ENCODE measurements at regions not wholly inside any gene's neighbourhood (a gene's known extent, or its start where the extent isn't known, plus 50 kb on each side); places are given as distances from the start of the nearest gene placed in this dataset.
"Not testable (repeated sequence)": the region's sequence is repeated elsewhere in the genome, so short reads cannot be mapped to it uniquely, and the experiment has no call there.

DNA sequence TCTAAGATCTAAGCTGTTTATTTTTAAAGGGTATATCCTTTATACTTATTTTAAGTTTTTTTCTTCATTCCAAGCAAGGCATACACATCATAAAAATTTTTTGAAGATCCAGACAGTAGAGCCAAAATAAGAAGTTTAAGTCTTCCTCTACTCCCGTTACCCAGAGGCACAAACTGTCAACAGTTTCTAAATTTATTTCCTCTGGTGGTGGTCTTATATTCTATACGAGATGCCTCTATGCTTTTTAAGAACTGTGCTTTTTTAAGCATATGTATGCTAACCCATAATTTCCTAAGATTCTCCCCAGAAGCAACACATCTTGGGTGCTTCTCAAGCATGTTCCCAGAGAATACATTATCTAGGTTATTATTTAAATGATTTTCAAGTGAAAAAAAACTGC, 383.6 kb downstream of the COG6 start:
- DNase-seq (ENCODE audit: low read depth, low spot score), result no peak

DNA sequence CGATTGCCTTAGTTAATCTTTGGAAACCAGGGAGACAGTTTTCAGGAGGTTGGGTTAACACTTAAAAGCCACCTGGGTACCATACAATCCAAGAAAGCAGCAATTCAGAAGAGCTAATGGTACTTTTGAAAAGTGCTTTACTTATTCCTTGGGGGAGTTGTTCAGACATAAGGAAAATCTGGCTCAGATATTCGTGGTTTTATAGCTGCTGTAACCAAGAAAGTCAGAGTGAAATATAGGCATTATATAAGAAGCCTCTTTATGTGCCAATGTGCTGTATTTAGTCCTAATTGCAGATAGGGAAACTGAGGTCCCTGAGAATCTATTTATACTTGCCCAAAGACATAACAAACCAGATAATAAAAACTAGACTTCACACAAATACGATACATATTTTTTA, 387.5 kb downstream of the COG6 start:
- DNase-seq (ENCODE audit: low read depth, low spot score), result no peak

DNA sequence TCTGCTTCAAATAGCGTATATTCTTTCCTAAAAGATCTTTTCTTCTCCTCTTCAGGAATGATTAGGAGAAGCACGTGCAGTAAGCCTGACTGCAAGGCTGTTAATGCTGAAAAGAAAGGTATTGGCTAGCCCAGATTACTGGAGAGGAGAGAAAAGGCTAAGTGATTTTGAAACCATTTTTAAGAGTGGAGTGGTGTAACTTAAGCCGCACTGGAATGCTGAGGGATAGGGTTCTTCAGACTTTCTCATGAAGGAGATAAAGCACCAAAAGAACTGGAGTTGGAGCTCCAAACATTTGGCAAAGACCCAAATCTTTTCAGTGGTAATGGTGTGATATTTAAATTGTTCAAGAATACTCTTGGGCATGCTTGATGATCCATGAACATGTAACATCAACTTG, 388.3 kb downstream of the COG6 start:
- no peak for DNase-seq (ENCODE audit: low read depth, low spot score)

DNA sequence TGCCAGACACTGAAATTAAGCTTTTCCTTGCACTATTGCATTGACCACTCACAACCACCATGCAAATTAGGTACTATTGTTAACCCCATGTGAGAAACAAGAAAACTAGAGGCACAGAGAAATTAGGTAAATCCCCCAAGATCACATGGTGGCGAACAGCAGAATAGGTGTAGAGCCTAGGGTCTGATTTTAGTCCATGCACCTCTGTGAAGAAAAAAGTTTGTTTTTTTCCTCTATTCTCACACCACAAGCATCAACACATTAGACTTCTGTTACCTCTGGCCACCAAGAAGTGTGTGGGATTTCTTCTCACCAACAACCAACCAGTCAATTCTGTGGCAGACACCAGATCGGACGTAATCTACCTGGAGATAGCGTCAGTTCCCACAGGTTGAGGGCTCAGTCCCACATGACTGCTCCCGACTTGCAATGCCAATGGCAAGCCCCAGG, 391.9 kb downstream of the COG6 start:
- DNase-seq (ENCODE audit: low read depth, low spot score), result no peak

DNA sequence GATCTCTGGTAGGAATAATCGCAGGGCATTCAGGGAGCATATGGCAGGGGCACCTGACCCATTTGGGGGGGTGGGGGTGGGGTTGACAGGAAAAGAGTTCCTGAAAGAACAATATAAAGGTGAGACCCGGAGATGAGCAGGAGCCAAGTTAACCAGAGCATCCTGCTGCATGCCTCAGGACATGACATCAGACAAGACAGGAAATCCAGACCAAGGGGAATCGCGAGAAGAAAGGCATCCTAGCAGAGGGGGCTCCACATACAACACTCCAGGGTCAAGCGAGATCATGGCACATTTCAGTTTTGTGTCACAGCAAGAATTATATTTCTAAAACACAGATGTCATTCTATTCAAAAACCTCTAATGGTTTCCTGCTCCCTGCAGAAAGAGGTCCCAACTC, 393.1 kb downstream of the COG6 start:
- no peak for DNase-seq (ENCODE audit: low read depth, low spot score)

DNA sequence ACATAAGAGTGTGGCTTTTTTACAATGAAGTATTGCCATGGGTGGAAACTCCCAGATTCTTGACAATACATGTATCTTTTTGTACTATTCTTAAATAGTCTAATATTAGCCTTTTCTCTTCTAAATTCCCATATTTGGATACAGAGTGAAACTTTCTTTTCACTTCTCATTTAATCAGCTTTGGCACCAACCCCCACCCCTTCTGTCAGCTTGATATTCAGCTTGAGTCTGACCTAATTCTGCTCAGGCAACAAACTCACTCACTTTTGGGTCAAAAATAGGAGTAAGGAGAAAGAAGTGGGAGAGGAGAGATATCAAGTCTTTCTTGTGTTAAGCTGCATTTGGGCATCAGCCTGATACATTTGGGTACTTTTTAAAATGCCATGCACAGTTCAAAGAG, 397.5 kb downstream of the COG6 start:
- no peak for DNase-seq (ENCODE audit: low read depth, low spot score)

DNA sequence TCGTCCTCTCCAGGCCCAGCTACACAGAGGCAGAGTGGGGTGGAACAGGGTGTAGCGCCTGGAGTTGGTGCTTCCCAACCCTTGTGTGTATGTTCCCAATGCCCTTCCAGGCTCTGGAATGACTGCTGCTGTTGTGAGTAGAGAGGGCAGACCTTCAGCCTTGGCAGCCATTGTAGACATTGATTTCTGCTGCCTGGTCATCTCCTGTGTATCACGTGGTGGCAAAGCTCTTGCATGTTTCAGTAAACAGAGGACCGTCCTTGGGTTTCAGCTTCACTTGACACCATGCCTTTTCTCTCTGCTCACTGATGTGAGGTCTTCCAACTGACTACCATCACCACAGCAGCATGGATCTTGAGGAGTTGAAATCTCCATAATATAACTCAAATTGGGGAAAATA, 397.9 kb downstream of the COG6 start:
- DNase-seq (ENCODE audit: low read depth, low spot score), result no peak

DNA sequence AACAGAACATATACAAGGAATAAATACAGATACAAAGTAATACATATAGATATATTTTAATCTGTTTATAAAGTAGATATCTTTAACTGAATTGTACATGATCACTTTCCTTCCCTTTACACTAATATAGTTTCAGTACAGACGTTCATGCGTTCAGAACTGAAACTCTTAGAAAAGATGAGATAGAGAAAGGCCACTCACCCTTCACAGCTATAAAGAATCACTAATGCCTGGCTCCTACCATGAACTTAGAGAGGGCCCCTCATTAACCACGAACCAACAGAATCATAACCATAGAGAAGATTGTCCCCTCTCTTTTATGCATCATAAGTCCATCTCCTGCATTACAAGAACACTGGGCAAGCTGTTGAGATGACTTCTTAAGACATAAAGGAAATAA, 399.0 kb downstream of the COG6 start:
- not testable (repeated sequence) for DNase-seq (ENCODE audit: low read depth, low spot score)

DNA sequence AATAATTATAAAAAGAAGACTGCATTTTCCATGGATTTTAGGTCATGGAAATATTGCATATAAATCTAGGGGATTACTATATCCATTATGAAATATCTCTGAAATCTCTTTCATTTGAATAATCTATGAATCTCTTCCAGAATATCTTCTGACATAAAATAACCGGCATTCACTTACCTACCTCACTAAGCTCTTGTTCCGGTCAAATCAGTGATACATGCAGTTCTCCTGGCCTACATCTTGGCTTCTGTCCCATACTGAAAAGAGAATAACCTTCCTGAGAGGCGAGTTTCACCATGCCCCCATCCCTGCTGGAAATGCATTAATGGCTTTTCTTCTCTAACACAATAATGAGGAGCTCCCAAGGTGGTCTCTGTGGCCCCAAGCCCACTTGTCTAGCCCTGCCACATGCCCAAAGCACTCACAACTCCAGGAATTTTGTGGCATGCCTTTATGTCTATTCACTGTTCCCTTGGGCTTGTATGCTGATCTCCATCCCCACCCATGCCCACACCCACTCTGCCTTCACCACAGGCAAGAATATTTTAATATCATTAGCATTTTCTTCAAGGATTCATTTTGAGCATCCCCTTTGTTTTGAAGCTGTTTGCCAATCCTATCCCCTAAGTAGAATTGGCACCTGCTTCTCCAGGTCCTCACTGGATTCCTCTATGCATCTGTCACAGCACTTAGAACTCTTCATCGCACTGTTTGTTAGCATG, 401.6 kb downstream of the COG6 start:
- no peak for DNase-seq (ENCODE audit: low read depth, low spot score)

DNA sequence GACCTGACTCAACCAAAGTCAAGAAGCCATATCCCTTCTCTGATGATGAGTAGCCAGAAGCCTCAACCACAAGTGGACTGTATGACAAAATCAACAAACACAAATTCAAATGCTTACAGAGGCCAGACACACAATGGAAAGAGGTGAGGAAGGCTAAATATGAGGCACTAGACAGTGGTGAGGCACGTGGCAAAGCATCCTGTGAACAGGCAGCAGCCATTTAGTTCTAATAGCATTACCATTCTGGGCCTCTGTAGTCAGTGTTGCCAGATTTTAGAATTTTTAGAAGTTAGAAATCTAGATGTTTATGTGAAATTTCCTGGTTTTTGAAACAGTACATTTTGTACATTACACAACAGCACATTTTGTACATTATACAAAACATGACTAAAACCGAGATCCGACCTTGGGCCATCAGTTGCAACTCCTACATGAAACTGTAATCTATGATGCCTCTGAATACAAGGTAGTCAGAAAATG, 403.3 kb downstream of the COG6 start:
- no peak for DNase-seq (ENCODE audit: low read depth, low spot score)

DNA sequence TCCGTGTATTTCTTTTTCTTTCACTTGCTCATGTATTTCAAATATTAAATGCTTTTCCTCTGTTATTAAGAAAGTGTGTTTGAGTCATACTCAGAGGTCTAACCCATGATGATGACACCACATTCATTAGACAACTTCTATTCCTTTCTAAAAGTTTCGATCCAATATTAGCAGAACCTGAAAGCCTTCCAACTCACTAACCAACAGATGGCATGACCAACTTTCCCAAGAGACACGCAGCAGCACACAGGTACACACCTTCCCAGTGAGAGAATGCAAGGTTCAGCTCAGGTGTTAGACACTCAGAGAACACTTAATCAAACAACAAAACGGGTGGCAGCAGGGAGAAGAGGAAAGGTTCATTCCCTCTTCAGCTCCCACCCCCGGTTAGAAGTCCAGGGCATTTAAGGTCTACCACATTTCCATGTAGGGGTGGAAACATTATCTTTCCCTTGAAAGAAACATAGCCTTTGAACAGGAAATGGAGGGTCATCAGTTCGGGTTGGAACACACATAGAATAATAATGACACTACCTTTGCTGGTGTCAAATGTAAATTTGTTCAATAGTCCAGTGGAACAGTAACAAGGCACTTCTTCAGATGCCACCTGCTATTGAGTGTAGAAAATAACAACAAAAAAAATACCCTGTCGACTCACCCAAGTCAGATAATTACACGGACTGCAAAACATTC, 404.2 kb downstream of the COG6 start:
- DNase-seq (ENCODE audit: low read depth, low spot score), result no peak

DNA sequence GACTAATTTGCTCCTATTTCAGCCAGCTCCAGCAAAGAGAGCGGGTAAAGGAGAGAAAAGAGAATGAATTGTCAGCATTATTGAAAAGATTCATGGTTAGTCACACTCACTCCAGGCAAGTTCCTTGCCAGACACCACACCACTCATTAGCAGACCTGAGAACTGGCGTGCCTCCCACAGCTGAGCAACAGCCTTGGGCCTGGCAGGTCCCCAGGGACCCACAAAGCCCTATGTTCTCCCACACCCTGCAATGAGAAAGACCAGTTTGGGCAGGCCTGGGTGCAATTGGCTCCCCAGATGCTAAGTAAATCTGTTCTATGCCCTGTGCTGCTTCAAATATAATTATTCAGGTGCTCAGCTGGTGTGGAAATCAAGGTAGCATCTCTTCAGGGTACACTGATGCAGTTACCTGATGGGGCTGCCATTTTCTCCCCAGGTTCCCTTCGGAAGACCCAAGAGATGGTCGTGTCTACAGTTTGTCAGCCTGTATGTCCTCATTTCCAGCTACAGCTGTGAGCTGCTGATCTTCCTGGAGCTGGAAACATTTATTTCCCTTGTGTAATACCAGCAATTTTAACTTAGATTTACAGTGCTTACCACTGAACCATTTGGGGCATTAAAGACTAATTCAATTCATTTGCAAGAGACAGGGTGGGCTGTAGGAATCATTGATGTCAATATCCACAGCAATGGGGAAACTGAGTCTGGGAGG, 405.0 kb downstream of the COG6 start:
- no peak for DNase-seq (ENCODE audit: low read depth, low spot score)

DNA sequence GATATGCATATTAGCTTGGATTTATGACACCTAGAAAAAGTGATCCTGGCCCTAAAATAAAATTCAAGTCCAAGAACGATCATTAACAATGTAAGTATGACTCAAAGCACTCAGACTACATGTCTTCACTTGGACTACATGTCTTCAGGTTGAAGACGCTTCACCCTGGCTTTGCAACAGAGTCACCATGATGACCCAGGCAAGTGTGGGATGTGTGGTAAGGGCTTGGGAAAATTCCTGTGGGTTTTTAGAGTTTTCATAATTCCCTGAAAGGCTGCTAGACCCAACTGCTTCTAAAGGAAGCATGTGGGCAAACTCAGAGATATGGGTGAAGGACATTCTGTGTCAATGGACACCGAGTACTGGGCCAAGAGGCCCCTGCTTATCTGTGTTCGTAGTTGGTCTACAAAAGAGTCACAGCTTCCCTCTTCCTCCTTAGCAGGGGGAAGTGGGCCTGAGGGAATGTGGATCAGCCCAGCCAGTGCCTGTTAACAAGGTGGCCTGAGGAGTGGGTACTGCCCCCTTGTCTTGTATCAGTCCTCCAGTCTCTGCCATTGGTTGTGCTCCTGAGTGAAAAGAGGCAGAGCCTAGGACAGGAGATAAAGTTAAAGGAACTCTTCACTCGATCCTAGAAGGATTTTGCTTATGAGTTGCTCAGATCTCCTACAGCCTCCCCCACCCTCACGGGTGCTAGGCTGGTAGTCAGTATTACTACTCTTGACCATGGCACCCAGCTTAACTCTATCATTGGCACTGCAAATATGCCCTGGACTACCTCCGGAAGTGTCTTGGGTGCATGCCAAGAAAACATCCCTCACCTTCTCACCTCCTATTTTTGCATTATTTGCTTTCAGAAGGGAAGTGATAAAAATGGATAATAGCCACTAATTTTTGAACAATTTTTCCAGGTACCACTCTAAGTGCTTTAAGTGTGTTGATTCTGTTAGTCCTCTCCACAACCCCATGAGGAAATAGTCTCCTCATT, 406.3 kb downstream of the COG6 start:
- DNase-seq (ENCODE audit: low read depth, low spot score), result no peak

DNA sequence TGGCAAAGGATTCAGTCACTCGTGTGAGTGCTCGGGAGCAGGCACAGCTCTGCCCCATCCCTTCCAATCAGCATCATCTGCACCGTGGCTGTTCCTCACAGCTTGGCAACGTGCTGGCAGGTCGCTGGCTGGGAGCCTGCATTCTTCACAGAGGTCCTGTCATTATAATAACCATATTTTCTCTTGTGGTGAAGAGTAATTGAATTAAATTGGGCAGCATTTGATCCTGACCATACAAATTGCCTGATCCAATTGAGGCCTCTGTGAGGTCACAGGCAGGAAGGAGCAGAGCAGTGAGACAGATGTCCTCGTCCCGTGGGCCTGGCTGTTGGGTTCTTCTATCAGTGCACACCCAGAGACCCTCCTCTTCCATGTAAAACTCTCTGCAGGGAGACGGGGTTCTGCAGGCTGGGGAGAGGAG, 407.8 kb downstream of the COG6 start:
- no peak for DNase-seq (ENCODE audit: low read depth, low spot score)

DNA sequence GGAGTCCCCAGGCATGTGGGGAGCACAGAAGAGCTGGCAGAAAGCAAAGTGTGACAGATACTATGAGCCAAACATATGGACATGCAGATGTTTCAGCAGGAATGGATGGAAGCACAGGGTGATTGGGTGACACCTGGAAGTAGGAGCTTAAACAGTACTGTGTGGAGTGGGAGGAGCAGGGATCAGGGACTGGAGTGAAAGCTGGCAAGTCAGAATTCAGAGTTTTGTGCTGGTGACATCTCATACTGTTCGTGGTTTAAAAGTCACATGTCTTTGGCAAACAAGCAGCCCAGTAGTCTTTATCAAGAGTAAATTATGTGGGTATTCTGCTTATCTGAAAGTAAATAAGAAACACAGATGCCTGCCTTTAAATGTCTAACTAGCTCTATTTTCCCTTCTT, 408.2 kb downstream of the COG6 start:
- no peak for DNase-seq (ENCODE audit: low read depth, low spot score)

DNA sequence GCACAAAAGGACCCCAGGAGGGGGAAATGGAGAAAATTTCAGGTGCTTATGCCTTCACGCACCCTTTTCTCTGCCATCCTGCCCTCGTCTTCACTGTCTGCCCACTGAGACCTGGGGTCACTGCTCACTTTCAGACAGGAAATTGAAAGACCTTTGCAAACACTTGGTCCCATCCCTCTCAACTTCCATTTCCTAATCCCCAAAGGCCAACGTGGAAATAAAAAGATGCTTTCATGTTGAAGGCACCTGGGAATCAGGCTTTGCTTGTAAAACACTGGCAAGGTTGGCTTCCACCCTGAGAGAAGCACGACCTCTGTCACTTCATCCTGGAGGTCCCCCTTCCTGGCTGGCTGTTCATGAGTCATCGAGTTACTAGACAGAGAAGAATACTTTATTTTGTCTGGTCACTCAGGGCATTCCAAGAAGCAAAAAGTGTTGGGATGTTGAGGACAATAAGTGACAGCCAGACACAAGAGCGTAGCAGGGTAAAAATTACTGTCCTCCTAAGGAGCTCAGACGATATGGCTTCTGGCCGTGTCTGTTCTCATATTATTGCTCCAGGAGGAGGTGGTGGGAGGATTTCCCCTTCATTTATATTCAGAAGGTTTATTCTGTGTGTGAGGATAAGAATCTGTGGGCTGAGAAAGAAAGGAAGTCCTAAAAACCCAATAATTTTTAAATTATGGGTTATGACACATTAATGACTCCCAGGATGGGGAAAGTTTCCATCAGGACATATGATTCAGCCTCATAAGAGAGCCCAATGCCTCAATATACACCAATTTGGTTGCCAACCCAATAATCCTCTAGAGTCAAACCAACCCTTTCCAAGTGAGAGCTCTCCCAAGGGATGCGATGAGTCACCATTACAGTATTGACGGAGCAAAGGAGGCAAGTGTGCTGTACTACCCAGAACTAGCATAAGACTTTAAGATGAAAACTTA, 409.0 kb downstream of the COG6 start:
- no peak for DNase-seq (ENCODE audit: low read depth, low spot score)

DNA sequence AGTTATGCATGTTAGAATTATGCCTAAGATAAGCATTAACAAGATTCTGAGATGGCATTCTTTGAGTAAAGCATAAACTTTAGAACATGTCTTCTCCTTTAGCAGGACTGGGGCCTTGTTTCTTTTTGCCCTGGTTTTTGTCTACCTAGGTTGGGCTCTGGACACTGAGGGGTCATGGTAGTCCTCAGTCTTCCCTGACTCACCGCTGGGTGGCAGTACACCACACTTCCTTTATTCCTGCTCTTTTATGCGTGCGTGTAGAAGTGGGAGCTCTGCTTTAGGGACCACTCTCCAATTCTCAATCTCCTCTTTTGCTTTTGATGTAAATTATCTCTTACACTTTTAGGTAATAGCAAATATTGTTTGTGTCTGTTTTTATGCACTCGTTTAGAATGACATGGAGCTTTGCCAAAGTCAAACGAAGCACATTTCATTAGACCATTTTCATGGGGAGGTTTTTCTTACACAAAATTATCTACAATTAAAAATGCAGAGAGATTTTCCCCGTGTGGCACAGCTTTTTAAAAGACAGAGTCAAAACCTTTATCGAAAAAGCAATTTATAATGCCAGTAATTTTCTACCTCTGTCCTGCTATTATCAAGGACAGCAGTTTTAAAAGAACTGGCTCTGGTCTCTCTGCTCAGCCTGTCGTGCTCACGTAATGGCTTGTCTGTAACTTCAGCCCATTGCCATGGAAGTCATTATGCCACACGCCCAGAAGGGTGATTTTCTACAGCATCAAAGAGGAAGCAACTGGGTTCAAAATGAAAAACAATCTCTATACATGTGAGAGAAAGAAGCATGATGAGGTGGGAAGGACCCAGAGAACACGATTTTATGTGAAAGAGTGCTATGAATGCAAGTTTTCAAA, 413.9 kb downstream of the COG6 start:
- peak; percentile 53 for DNase-seq (ENCODE audit: low read depth, low spot score)

DNA sequence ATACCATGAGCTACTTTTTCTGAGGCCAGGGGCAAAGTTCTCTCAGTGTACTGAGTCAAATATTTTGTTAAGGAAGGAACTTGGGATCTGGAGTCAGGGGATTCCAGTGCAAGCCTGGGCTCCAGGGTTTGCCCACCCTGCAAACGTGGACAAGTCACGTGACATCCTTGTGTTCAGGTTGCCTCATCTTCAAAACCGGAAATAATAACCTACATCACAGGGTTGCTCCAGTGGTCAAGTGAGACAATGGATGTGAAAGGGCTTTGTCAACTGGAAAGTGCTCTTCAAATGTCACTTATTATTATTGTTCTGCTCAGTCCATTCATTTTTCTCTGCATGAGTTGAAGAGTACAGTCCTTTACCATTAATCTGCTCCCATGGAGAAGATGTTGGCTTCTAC, 414.9 kb downstream of the COG6 start:
- no peak for DNase-seq (ENCODE audit: low read depth, low spot score)

DNA sequence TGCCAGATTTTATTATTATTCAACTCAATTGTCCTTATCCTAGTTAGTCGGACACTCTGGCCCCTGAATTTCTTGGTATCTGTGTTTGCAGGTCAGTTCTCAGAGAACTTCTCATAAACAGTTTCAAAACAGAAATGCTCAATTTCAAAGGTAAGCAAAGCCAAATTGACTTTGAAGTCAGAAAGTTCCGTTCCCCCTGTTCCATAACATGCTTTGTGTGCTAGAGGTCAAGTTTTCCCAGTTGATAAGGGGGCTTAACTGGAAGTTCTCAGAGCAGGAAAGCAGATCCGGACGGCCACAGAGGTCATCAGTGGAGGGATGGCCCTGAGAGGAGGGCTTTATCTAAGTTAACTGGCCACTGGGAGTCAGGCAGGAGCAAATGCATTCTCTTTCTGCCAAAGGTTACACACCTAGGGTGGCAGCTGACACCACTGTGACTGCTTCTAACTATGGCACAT, 417.2 kb downstream of the COG6 start:
- DNase-seq (ENCODE audit: low read depth, low spot score), result no peak
